ENCODE measurements at regions not wholly inside any gene's neighbourhood (a gene's known extent, or its start where the extent isn't known, plus 50 kb on each side); places are given as distances from the start of the nearest gene placed in this dataset.
A peak's percentile ranks its signal among the peaks of the same experiment; 100 is the strongest.

DNA sequence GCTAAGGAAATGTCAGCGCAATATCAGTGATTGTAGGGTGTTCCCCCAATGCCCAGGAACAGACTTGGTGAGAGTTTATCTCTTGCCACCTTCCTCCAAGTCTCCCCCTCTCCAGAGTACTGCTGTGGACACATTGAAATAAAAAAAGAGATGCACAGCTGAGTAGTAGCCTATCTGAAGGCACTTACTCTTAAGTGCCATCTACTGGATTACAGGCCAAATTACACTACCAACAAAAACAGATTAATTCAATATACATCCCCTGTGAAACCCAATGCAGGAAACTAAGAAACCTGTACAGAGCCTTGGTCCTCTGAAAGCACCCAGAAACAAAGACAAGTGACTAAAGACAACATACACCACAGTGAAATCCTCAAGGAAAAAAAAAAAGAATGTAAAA, 460.3 kb downstream of the ZIC3 start:
- TF ChIP-seq, protein P1, sequence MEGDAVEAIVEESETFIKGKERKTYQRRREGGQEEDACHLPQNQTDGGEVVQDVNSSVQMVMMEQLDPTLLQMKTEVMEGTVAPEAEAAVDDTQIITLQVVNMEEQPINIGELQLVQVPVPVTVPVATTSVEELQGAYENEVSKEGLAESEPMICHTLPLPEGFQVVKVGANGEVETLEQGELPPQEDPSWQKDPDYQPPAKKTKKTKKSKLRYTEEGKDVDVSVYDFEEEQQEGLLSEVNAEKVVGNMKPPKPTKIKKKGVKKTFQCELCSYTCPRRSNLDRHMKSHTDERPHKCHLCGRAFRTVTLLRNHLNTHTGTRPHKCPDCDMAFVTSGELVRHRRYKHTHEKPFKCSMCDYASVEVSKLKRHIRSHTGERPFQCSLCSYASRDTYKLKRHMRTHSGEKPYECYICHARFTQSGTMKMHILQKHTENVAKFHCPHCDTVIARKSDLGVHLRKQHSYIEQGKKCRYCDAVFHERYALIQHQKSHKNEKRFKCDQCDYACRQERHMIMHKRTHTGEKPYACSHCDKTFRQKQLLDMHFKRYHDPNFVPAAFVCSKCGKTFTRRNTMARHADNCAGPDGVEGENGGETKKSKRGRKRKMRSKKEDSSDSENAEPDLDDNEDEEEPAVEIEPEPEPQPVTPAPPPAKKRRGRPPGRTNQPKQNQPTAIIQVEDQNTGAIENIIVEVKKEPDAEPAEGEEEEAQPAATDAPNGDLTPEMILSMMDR (IDR thresholded peaks at IDR 0.05) = peak; percentile 52
- TF ChIP-seq EZH2phosphoT487 (IDR thresholded peaks at IDR 0.05) (no peak), EZH2 (IDR thresholded peaks at IDR 0.05) (no peak)

All from neural progenitor cell (in vitro differentiated cells).